ENCODE measurements at regions not wholly inside any gene's neighbourhood (a gene's known extent, or its start where the extent isn't known, plus 50 kb on each side); places are given as distances from the start of the nearest gene placed in this dataset.

GRCh38 chr15:61753018-61753710 is 307.1 kb downstream of the VPS13C start:
- H3K27me3 Mint-ChIP-seq, result peaks cover 21% of the 10 kb centered on the region
- no peak overlapping the region for H3K27ac Mint-ChIP-seq
- H3K4me1 Mint-ChIP-seq (ENCODE audit: unreplicated experiment), result no peaks in the 10 kb centered on the region
- no peaks in the 10 kb centered on the region for H3K9me3 Mint-ChIP-seq
- H3K36me3 Mint-ChIP-seq, result no peaks in the 10 kb centered on the region
- TF ChIP-seq CTCF (conservative IDR thresholded peaks at IDR 0.05), result no peak
- H3K4me3 Mint-ChIP-seq, result no peak overlapping the region
- DNase-seq (ENCODE audit: extremely low spot score, unreplicated experiment), result no peak

- Mint-ChIP-seq H3K4me1 (ENCODE audit: unreplicated experiment) (no peaks in the 10 kb centered on the region), H3K27ac (no peak overlapping the region), H3K4me3 (no peak overlapping the region), H3K27me3 (peaks cover 16% of the 10 kb centered on the region), H3K36me3 (no peaks in the 10 kb centered on the region), H3K9me3 (no peaks in the 10 kb centered on the region)
- DNase-seq (ENCODE audit: extremely low spot score, unreplicated experiment), result no peak
- no peak for TF ChIP-seq CTCF (conservative IDR thresholded peaks at IDR 0.05)
Measured at GRCh38 chr15:61752001-61752400, 308.2 kb downstream of the VPS13C start.

GRCh38 chr15:61750271-61751084 is 309.8 kb downstream of the VPS13C start:
- no peaks in the 10 kb centered on the region for H3K9me3 Mint-ChIP-seq
- peaks cover 11% of the 10 kb centered on the region for H3K27me3 Mint-ChIP-seq
- TF ChIP-seq CTCF (conservative IDR thresholded peaks at IDR 0.05), result no peak
- no peak for DNase-seq (ENCODE audit: extremely low spot score, unreplicated experiment)
- no peak overlapping the region for H3K4me3 Mint-ChIP-seq
- H3K36me3 Mint-ChIP-seq, result no peaks in the 10 kb centered on the region
- H3K4me1 Mint-ChIP-seq (ENCODE audit: unreplicated experiment), result no peaks in the 10 kb centered on the region
- no peak overlapping the region for H3K27ac Mint-ChIP-seq

GRCh38 chr15:61749169-61749568 is 311.1 kb downstream of the VPS13C start:
- no peaks in the 10 kb centered on the region for H3K9me3 Mint-ChIP-seq
- no peaks in the 10 kb centered on the region for H3K36me3 Mint-ChIP-seq
- H3K4me3 Mint-ChIP-seq, result no peak overlapping the region
- no peak overlapping the region for H3K27ac Mint-ChIP-seq
- H3K4me1 Mint-ChIP-seq (ENCODE audit: unreplicated experiment), result no peaks in the 10 kb centered on the region
- no peak for TF ChIP-seq CTCF (conservative IDR thresholded peaks at IDR 0.05)
- H3K27me3 Mint-ChIP-seq, result peaks cover 12% of the 10 kb centered on the region
- no peak for DNase-seq (ENCODE audit: extremely low spot score, unreplicated experiment)

GRCh38 chr15:61748529-61748928 is 311.7 kb downstream of the VPS13C start:
- DNase-seq (ENCODE audit: extremely low spot score, unreplicated experiment), result no peak
- Mint-ChIP-seq H3K27me3 (peaks cover 15% of the 10 kb centered on the region), H3K9me3 (no peaks in the 10 kb centered on the region), H3K4me3 (no peak overlapping the region), H3K27ac (no peak overlapping the region), H3K36me3 (no peaks in the 10 kb centered on the region), H3K4me1 (ENCODE audit: unreplicated experiment) (peaks cover 2% of the 10 kb centered on the region)
- no peak for TF ChIP-seq CTCF (conservative IDR thresholded peaks at IDR 0.05)
